Adrenal gland (tissue), 9 donors: ENCODE measurements at regions not wholly inside any gene's neighbourhood (a gene's known extent, or its start where the extent isn't known, plus 50 kb on each side); places are given as distances from the start of the nearest gene placed in this dataset.

Experiments
- DNase-seq, 7 donors: peaks; one replicate each; pipeline ENCODE4 v3.0.0-alpha.2; 2019 to 2020
- H3K27ac ChIP-seq, 5 donors: fragments of 200-600 bp; sonication (generic) in 4 of 5; 1 replicate in 3 of 5; 2 replicates in 2 of 5; pipeline versions ENCODE4 v1.5.1 to v1.8.0; 2016 to 2020; ENCODE audit warnings: mild to moderate bottlenecking in 1 of 5
- H3K27me3 ChIP-seq: fragments of 200-600 bp; 2 replicates; pipeline ENCODE4 v1.8.0; 2021
- H3K36me3 ChIP-seq, 2 donors: fragments of 200-600 bp; replicated peaks in 1 of 2; 1 replicate in 1 of 2; 2 replicates in 1 of 2; pipeline versions ENCODE4 v1.5.1 to v1.8.0; 2018 to 2022
- H3K4me1 ChIP-seq, 2 donors: fragments of 200-600 bp; replicated peaks in 1 of 2; 1 replicate in 1 of 2; 2 replicates in 1 of 2; pipeline versions ENCODE4 v1.5.1 to v1.8.0; 2018 to 2021
- H3K4me3 ChIP-seq, 4 donors: fragments of 200-600 bp; sonication (generic) in 3 of 4; one replicate each; pipeline ENCODE4 v1.5.1; 2016 to 2018
- H3K9me3 ChIP-seq, 3 donors: fragments of 200-600 bp; sonication (generic) in 1 of 3; replicated peaks in 1 of 3; 1 replicate in 2 of 3; 2 replicates in 1 of 3; pipeline versions ENCODE4 v1.5.1 to v1.8.0; 2016 to 2021
- CTCF ChIP-seq, 6 experiments: fragments of 450-650 bp in 4 of 6; fragments of 200-600 bp in 2 of 6; sonication (generic) in 1 of 6; IDR thresholded peaks; 1 replicate in 5 of 6; 2 replicates in 1 of 6; pipeline versions ENCODE4 v1.5.1 to v1.8.0; 2016 to 2021; ENCODE audit warnings: antibody characterized with exemption in 6 of 6, mild to moderate bottlenecking in 2 of 6, moderate library complexity in 1 of 6
- POLR2A ChIP-seq, 2 donors: fragments of 450-650 bp; IDR thresholded peaks; one replicate each; pipeline ENCODE4 v1.6.1; 2017; ENCODE audit warnings: antibody characterized with exemption in 2 of 2, mild to moderate bottlenecking in 2 of 2, moderate library complexity in 1 of 2
- WGBS, 4 donors: extraction: QIAGEN DNeasy Blood & Tissue Kit in 2 of 4; methylation state at CpG; one replicate each; pipeline versions ENCODE4 v1.1.5 to v1.1.7; 2013 to 2017; 5-methylcytosine and 5-hydroxymethylcytosine counted together
- intact Hi-C, 2 donors: fragments of 100-400 bp; cut with DNase I; formaldehyde crosslinking; loops; one replicate each; pipeline versions ENCODE4 v1.14.1 to v1.15.0; 2022 to 2023
- donor health status: healthy with polysubstance abuse.
- donor health status: Bipolar disorder and iron deficiency.
- donor health status: DM: yes; HTN: yes; CAD: no.
- donor health status: DM: no; HTN: no; CAD: no.
- donor health status: DM: no; HTN: no; CAD: no.

DNA sequence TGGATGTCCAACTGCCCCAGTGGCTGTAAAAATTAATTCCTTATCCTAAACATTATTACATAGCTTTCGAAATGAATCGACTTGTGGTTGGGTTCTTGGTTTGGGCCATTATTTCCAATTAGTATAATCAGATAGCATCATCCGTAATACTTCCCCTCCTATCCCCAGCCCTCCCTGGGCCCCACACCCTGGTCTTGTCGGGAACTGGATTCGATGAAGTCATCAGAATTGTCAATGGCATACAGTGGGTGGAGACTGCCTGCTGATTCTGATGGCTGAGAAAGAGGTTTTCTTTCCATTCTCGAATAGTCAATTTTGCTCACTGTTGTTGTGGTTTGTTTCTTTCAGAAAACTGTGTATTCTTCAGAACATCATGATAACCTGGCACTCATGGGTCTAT is 395.1 kb downstream of the SEC14L1 start:
- 64 to 81% (median 72%) methylated on average over 6 of the region's 6 CpGs for WGBS, 4 donors
- DNase-seq = no peak

DNA sequence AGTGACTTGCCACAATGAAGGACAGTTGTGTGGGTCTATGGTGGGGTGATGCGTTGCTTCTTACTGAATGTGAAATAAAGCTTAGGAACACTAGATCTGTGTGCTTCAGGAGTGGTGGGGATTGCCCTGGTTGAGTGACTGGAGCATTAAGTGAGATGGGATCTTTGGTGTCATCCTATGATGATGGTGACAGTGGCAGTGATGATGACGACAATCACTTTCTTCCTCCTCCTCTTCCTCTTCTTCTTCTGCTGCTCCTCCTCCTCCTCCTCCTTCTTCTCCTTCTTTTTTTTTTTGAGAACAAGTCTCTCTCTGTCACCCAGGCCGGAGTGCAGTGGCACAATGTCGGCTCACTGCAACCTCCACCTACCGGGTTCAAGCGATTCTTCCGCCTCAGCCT is 396.8 kb downstream of the SEC14L1 start:
- DNase-seq = no peak
- TF ChIP-seq CTCF (IDR thresholded peaks at IDR 0.05) (no peak), POLR2A (IDR thresholded peaks at IDR 0.05) (no peak)
- 84 to 92% (median 87%) methylated on average over 7 of the region's 7 CpGs for WGBS, 4 donors

More for the DNA sequence above, 395.1 kb downstream of the SEC14L1 start:
- no peak overlapping the region for H3K4me3 ChIP-seq
- no peak for TF ChIP-seq POLR2A (IDR thresholded peaks at IDR 0.05)
- TF ChIP-seq CTCF (IDR thresholded peaks at IDR 0.05) = no peak
- no peak overlapping the region for H3K27ac ChIP-seq
- H3K4me1 ChIP-seq = no peaks in the 10 kb centered on the region
- no peaks in the 10 kb centered on the region for H3K27me3 ChIP-seq
- H3K9me3 ChIP-seq = no peaks in the 10 kb centered on the region
- intact Hi-C loops = no loop called here
- H3K36me3 ChIP-seq = no peaks in the 10 kb centered on the region

DNA sequence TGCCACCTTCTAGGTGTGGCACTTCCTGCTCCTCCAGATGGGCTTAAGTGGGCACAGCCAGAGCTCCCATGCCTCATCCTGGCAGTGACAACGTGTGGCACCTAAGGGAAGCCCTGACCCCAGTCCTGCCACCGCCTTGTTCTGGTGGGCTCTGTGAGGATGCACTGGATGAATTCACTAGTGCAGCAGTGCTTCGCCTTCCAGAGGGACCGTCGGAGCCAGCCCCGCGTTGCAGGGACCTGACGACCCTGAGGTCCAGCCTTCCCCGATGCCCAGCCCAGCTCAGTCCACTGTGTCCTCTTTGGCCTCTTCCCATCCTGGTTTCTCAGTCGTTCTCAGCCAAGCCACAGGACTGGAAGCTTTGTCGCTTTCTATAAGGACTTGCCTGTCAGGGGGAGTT is 399.8 kb downstream of the SEC14L1 start:
- no peaks in the 10 kb centered on the region for H3K9me3 ChIP-seq
- H3K27me3 ChIP-seq = no peaks in the 10 kb centered on the region
- TF ChIP-seq CTCF (IDR thresholded peaks at IDR 0.05) (no peak), POLR2A (IDR thresholded peaks at IDR 0.05) (no peak)
- peaks cover 0 to 8% of the 10 kb centered on the region in 2 donors for H3K4me1 ChIP-seq
- H3K4me3 ChIP-seq = no peak overlapping the region
- intact Hi-C loops = loop anchor here (5.0 to 10.0 kb wide), 2 partner anchors 472 to 474 kb away; no protein-coding TSS in a partner anchor
- no peak for DNase-seq
- WGBS, 4 donors = 42 to 73% (median 59%) methylated on average over 5 to 11 of the region's 11 CpGs
- no peaks in the 10 kb centered on the region for H3K36me3 ChIP-seq
- H3K27ac ChIP-seq = no peak overlapping the region

More for the DNA sequence above, 396.8 kb downstream of the SEC14L1 start:
- intact Hi-C loops = no loop called here
- Histone ChIP-seq H3K9me3 (no peaks in the 10 kb centered on the region), H3K36me3 (no peaks in the 10 kb centered on the region), H3K4me1 (peaks cover 0 to 2% of the 10 kb centered on the region in 2 donors), H3K27ac (no peak overlapping the region), H3K4me3 (no peak overlapping the region), H3K27me3 (no peaks in the 10 kb centered on the region)

- DNase-seq = no peak
- intact Hi-C loops = loop anchor here (5.0 to 10.0 kb wide), 2 partner anchors 471 to 474 kb away; no protein-coding TSS in a partner anchor
- 53 to 76% (median 60%) methylated on average over 15 of the region's 15 CpGs for WGBS, 4 donors
- H3K27ac ChIP-seq = no peak overlapping the region
- peaks cover 0 to 8% of the 10 kb centered on the region in 2 donors for H3K4me1 ChIP-seq
- H3K36me3 ChIP-seq = no peaks in the 10 kb centered on the region
- no peaks in the 10 kb centered on the region for H3K27me3 ChIP-seq
- no peaks in the 10 kb centered on the region for H3K9me3 ChIP-seq
- TF ChIP-seq CTCF (IDR thresholded peaks at IDR 0.05) (no peak), POLR2A (IDR thresholded peaks at IDR 0.05) (no peak)
- H3K4me3 ChIP-seq = no peak overlapping the region
These were observed 400.2 kb downstream of the SEC14L1 start for GRCh38 chr17:77540975-77541374.
